Panc1 (cell line): ENCODE measurements at regions not wholly inside any gene's neighbourhood (a gene's known extent, or its start where the extent isn't known, plus 50 kb on each side); places are given as distances from the start of the nearest gene placed in this dataset.

Experiments used
- ATAC-seq: fragments of 200-7000 bp; cut with Tn5 transposase; 2 replicates; pipeline ENCODE4 v1.9.1; 2020; ENCODE audit warnings: mild to moderate bottlenecking, moderate library complexity
- BruUV-seq: library from RNA; stranded (reverse); fragments of 400-500 nt; replicated peaks from 2 replicates; lab custom pipeline; 2021; lab: Mats Ljungman, UMichigan
- CTCF ChIA-PET: fragments of 300-600 bp; sonication (Branson Sonifier 250); formaldehyde crosslinking; loops from one replicate; lab custom pipeline; 2022; ENCODE audit warnings: antibody characterized with exemption; lab: Charles Lee
- POLR2A ChIA-PET: fragments of 300-600 bp; sonication (Branson Sonifier 250); formaldehyde crosslinking; loops from one replicate; lab custom pipeline; 2022; ENCODE audit warnings: antibody characterized with exemption; lab: Charles Lee
- DNase-seq: peaks from one replicate; pipeline ENCODE4 v3.0.0-alpha.2; 2010; ENCODE audit warnings: low read depth, low spot score
- H3K27ac ChIP-seq: 2 replicates; pipeline ENCODE4 v1.5.1; 2011; ENCODE audit warnings: mild to moderate bottlenecking, low read length, inconsistent platforms
- H3K27me3 ChIP-seq: fragments of 200-500 bp; sonication (Bioruptor generic); 2 replicates; pipeline ENCODE4 v1.6.0; 2014; ENCODE audit warnings: low read length, inconsistent platforms; ENCODE audit not compliant: control insufficient read depth, insufficient read depth
- H3K36me3 ChIP-seq: fragments of 200-500 bp; sonication (Bioruptor generic); 2 replicates; pipeline ENCODE4 v1.5.1; 2014; ENCODE audit warnings: inconsistent platforms, mild to moderate bottlenecking, low read length, moderate library complexity; ENCODE audit not compliant: control insufficient read depth, insufficient read depth
- H3K4me1 ChIP-seq: 2 replicates; pipeline ENCODE4 v1.5.1; 2011; ENCODE audit warnings: inconsistent platforms, mild to moderate bottlenecking, low read length, moderate library complexity; ENCODE audit not compliant: control insufficient read depth, insufficient read depth
- H3K4me3 ChIP-seq, 2 experiments: 2 replicates each; pipeline ENCODE4 v1.5.1; 2011 to 2012; ENCODE audit warnings: low read depth in 2 of 2, low read length in 2 of 2, mild to moderate bottlenecking in 2 of 2, inconsistent platforms in 1 of 2, moderate library complexity in 1 of 2
- H3K9me3 ChIP-seq: fragments of 200-500 bp; sonication (Bioruptor generic); 2 replicates; pipeline ENCODE4 v1.5.1; 2014; ENCODE audit warnings: low read depth, mild to moderate bottlenecking, inconsistent platforms, low read length, moderate library complexity; ENCODE audit not compliant: control insufficient read depth, insufficient read depth
- POLR2AphosphoS5 ChIP-seq: IDR thresholded peaks from 2 replicates; pipeline ENCODE4 v1.6.1; 2012; ENCODE audit warnings: mild to moderate bottlenecking, low read depth, low read length, moderate library complexity
- SIN3A ChIP-seq: IDR thresholded peaks from 2 replicates; pipeline ENCODE4 v1.6.1; 2012; ENCODE audit warnings: low read depth, mild to moderate bottlenecking, low read length, moderate library complexity, borderline replicate concordance; ENCODE audit not compliant: insufficient read depth
- TCF7L2 ChIP-seq: IDR thresholded peaks from 2 replicates; pipeline ENCODE4 v1.6.1; 2011; ENCODE audit warnings: mild to moderate bottlenecking, low read depth, low read length, inconsistent platforms
- in situ Hi-C: cut with HindIII; loops from 2 replicates; pipeline ENCODE4 v1.10.0; 2016; ENCODE audit warnings: low sequenced_read_pairs, low pct_unique_long_range_greater_than_20kb
- intact Hi-C: fragments of 100-400 bp; cut with micrococcal nuclease; formaldehyde crosslinking; loops from one replicate; pipeline ENCODE4 v1.10.0; 2022; ENCODE audit not compliant: unreplicated experiment
- TF ChIP-seq, protein P1 (sequence below): fragments of 450-650 bp; IDR thresholded peaks from 2 replicates; pipeline ENCODE4 v1.5.1; 2017; ENCODE audit warnings: mild to moderate bottlenecking
- TF ChIP-seq, protein P2 (sequence below), 2 experiments: IDR thresholded peaks; 2 replicates each; pipeline ENCODE4 v1.6.1; 2011 to 2012; ENCODE audit warnings: low read depth in 2 of 2, control low read depth in 1 of 2, low read length in 1 of 2, mild to moderate bottlenecking in 1 of 2, moderate library complexity in 1 of 2; ENCODE audit not compliant: insufficient read depth in 1 of 2

DNA sequence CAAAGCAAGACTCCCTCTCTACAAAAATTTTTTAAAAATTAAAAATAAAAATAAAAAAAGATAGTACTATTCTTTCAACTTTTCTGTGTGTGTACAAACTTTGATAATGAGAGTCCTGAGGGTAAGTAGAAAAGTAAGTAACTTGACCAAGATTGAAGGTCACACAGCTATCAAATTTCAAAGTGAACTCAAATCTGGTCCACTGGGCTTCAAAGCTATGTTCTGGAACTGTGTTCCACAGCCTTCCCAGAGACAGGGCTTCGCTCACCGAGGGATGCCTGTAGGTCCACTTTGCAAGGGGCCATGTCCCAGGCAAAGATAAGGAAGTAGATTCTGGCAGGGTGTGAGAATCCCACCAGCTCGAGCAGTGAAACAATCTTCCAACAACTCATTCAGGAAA, 56.3 kb upstream of the TNRC6A start:
- Histone ChIP-seq H3K27ac (peak overlapping the region; percentile 53; the same call in 1 of the 2 replicates), H3K4me3 (no peak overlapping the region), H3K4me1 (peaks cover 26% of the 10 kb centered on the region), H3K9me3 (no peaks in the 10 kb centered on the region), H3K36me3 (no peaks in the 10 kb centered on the region), H3K27me3 (no peaks in the 10 kb centered on the region)
- ChIA-PET POLR2A (no interaction called here), CTCF (no interaction called here)
- BruUV-seq, result no TSS peak
- DNase-seq (no peak), ATAC-seq (no peak)
- TF ChIP-seq POLR2AphosphoS5, result no peak
- TF ChIP-seq, protein P1, sequence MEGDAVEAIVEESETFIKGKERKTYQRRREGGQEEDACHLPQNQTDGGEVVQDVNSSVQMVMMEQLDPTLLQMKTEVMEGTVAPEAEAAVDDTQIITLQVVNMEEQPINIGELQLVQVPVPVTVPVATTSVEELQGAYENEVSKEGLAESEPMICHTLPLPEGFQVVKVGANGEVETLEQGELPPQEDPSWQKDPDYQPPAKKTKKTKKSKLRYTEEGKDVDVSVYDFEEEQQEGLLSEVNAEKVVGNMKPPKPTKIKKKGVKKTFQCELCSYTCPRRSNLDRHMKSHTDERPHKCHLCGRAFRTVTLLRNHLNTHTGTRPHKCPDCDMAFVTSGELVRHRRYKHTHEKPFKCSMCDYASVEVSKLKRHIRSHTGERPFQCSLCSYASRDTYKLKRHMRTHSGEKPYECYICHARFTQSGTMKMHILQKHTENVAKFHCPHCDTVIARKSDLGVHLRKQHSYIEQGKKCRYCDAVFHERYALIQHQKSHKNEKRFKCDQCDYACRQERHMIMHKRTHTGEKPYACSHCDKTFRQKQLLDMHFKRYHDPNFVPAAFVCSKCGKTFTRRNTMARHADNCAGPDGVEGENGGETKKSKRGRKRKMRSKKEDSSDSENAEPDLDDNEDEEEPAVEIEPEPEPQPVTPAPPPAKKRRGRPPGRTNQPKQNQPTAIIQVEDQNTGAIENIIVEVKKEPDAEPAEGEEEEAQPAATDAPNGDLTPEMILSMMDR, result no peak
- TF ChIP-seq SIN3A, result no peak
- TF ChIP-seq TCF7L2, result no peak
- TF ChIP-seq, protein P2, sequence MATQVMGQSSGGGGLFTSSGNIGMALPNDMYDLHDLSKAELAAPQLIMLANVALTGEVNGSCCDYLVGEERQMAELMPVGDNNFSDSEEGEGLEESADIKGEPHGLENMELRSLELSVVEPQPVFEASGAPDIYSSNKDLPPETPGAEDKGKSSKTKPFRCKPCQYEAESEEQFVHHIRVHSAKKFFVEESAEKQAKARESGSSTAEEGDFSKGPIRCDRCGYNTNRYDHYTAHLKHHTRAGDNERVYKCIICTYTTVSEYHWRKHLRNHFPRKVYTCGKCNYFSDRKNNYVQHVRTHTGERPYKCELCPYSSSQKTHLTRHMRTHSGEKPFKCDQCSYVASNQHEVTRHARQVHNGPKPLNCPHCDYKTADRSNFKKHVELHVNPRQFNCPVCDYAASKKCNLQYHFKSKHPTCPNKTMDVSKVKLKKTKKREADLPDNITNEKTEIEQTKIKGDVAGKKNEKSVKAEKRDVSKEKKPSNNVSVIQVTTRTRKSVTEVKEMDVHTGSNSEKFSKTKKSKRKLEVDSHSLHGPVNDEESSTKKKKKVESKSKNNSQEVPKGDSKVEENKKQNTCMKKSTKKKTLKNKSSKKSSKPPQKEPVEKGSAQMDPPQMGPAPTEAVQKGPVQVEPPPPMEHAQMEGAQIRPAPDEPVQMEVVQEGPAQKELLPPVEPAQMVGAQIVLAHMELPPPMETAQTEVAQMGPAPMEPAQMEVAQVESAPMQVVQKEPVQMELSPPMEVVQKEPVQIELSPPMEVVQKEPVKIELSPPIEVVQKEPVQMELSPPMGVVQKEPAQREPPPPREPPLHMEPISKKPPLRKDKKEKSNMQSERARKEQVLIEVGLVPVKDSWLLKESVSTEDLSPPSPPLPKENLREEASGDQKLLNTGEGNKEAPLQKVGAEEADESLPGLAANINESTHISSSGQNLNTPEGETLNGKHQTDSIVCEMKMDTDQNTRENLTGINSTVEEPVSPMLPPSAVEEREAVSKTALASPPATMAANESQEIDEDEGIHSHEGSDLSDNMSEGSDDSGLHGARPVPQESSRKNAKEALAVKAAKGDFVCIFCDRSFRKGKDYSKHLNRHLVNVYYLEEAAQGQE (IDR thresholded peaks at IDR 0.05; ENCODE audit: insufficient read depth in 1 of 2, low read depth in 2 of 2, low read length in 1 of 2), result no peak
- intact Hi-C loops (no loop called here), in situ Hi-C loops (no loop called here)

DNA sequence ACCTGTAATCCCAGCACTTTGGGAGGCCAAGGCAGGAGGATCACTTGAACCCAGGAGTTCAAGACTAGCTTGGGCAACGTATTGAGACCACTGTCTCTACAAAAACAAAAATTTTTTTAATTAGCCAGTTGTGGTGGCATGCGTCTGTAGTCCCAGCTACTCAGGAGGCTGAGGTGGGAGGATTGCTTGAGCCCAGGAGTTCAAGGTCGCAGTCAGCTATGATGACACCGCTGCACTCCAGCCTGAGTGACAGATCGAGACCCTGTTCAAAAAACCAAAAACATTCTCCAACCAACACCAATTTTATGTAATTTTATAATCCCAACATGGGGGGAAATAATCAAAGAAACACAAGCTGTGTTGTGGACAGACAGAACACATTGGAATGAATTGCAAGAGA, 54.6 kb upstream of the TNRC6A start:
- Histone ChIP-seq H3K4me1 (peaks cover 10% of the 10 kb centered on the region), H3K27me3 (no peaks in the 10 kb centered on the region), H3K4me3 (no peak overlapping the region), H3K36me3 (no peaks in the 10 kb centered on the region), H3K9me3 (no peaks in the 10 kb centered on the region), H3K27ac (no peak overlapping the region)
- in situ Hi-C loops, result no loop called here
- intact Hi-C loops, result no loop called here
- no TSS peak for BruUV-seq
- ATAC-seq (no peak), DNase-seq (no peak)
- CTCF ChIA-PET, result interaction anchor here (0.6 kb wide), 1 partner anchor 25 kb away, joined by 6 read pairs; no protein-coding TSS in a partner anchor
- no peak for TF ChIP-seq POLR2AphosphoS5
- TF ChIP-seq, protein P1, result no peak
- TF ChIP-seq, protein P2 (IDR thresholded peaks at IDR 0.05; ENCODE audit: insufficient read depth in 1 of 2, low read depth in 2 of 2, low read length in 1 of 2), result no peak
- TF ChIP-seq TCF7L2, result no peak
- no peak for TF ChIP-seq SIN3A
- POLR2A ChIA-PET, result no interaction called here
